ENCODE measurements at regions not wholly inside any gene's neighbourhood (a gene's known extent, or its start where the extent isn't known, plus 50 kb on each side); places are given as distances from the start of the nearest gene placed in this dataset.

GRCh38 chr2:11006191-11006590 lies 94.5 kb downstream of the KCNF1 start:
- Histone ChIP-seq H3K4me1 (ENCODE audit: control insufficient read depth in 1 of 2, insufficient read depth in 2 of 2, low read length in 2 of 2) (no peaks in the 10 kb centered on the region), H3K79me2 (ENCODE audit: control insufficient read depth, insufficient read depth, low read length, poor library complexity) (no peaks in the 10 kb centered on the region), H3K4me2 (ENCODE audit: low read length) (no peak overlapping the region), H4K8ac (ENCODE audit: low read depth, low read length) (no peak overlapping the region), H2BK12ac (ENCODE audit: low read length) (no peak overlapping the region), H3K9me3 (ENCODE audit: insufficient read depth, low read depth, low read length) (peaks cover 5% of the 10 kb centered on the region), H3K14ac (ENCODE audit: low read length) (no peak overlapping the region), H4K91ac (ENCODE audit: low read depth, low read length) (no peak overlapping the region), H3K9ac (ENCODE audit: low read length) (no peak overlapping the region), H3K79me1 (ENCODE audit: low read length) (no peaks in the 10 kb centered on the region), H3K27ac (ENCODE audit: low read depth, low read length) (no peak overlapping the region), H2AFZ (ENCODE audit: insufficient read depth, low read length, poor library complexity) (no peak overlapping the region), H2BK5ac (ENCODE audit: low read depth, low read length, poor library complexity) (no peak overlapping the region), H4K12ac (ENCODE audit: low read depth, low read length) (no peak overlapping the region), H3K18ac (ENCODE audit: low read length) (no peak overlapping the region), H3K23ac (ENCODE audit: low read length) (no peak overlapping the region), H3K4ac (ENCODE audit: low read depth, low read length) (no peak overlapping the region), H2BK120ac (ENCODE audit: insufficient read depth, low read length, poor library complexity) (no peak overlapping the region), H3K36me3 (ENCODE audit: control insufficient read depth in 1 of 2, insufficient read depth in 2 of 2, low read length in 2 of 2) (no peaks in the 10 kb centered on the region), H2AK5ac (ENCODE audit: low read length) (no peak overlapping the region), H3K27me3 (ENCODE audit: insufficient read depth, low read length) (no peaks in the 10 kb centered on the region), H3K4me3 (ENCODE audit: low read depth, low read length) (no peak overlapping the region)
- WGBS (ENCODE audit: extremely low coverage, insufficient coverage, insufficient read length), result no CpG with 5 or more reads among the region's 8 CpGs
- DNase-seq, result no peak

- H3K36me3 ChIP-seq (ENCODE audit: control insufficient read depth in 1 of 2, insufficient read depth in 2 of 2, low read length in 2 of 2), result no peaks in the 10 kb centered on the region
- H2BK12ac ChIP-seq (ENCODE audit: low read length), result no peak overlapping the region
- H3K4ac ChIP-seq (ENCODE audit: low read depth, low read length), result no peak overlapping the region
- no peak overlapping the region for H4K91ac ChIP-seq (ENCODE audit: low read depth, low read length)
- no peak overlapping the region for H3K14ac ChIP-seq (ENCODE audit: low read length)
- no peaks in the 10 kb centered on the region for H3K79me2 ChIP-seq (ENCODE audit: control insufficient read depth, insufficient read depth, low read length, poor library complexity)
- H2AK5ac ChIP-seq (ENCODE audit: low read length), result no peak overlapping the region
- no peaks in the 10 kb centered on the region for H3K79me1 ChIP-seq (ENCODE audit: low read length)
- no peak overlapping the region for H4K8ac ChIP-seq (ENCODE audit: low read depth, low read length)
- H3K23ac ChIP-seq (ENCODE audit: low read length), result no peak overlapping the region
- no peak overlapping the region for H3K9ac ChIP-seq (ENCODE audit: low read length)
- no peak overlapping the region for H2BK5ac ChIP-seq (ENCODE audit: low read depth, low read length, poor library complexity)
- no peak for DNase-seq
- no peak overlapping the region for H3K4me2 ChIP-seq (ENCODE audit: low read length)
- peaks cover 13% of the 10 kb centered on the region for H3K9me3 ChIP-seq (ENCODE audit: insufficient read depth, low read depth, low read length)
- no peaks in the 10 kb centered on the region for H3K27me3 ChIP-seq (ENCODE audit: insufficient read depth, low read length)
- H3K27ac ChIP-seq (ENCODE audit: low read depth, low read length), result no peak overlapping the region
- no CpG with 5 or more reads among the region's 18 CpGs for WGBS (ENCODE audit: extremely low coverage, insufficient coverage, insufficient read length)
- no peaks in the 10 kb centered on the region for H3K4me1 ChIP-seq (ENCODE audit: control insufficient read depth in 1 of 2, insufficient read depth in 2 of 2, low read length in 2 of 2)
- no peak overlapping the region for H3K4me3 ChIP-seq (ENCODE audit: low read depth, low read length)
- H2BK120ac ChIP-seq (ENCODE audit: insufficient read depth, low read length, poor library complexity), result no peak overlapping the region
- no peak overlapping the region for H3K18ac ChIP-seq (ENCODE audit: low read length)
- no peak overlapping the region for H2AFZ ChIP-seq (ENCODE audit: insufficient read depth, low read length, poor library complexity)
- no peak overlapping the region for H4K12ac ChIP-seq (ENCODE audit: low read depth, low read length)
Observed at GRCh38 chr2:11007331-11008264, 95.9 kb downstream of the KCNF1 start.

GRCh38 chr2:11008773-11009172 lies 97.0 kb downstream of the KCNF1 start:
- Histone ChIP-seq H4K91ac (ENCODE audit: low read depth, low read length) (no peak overlapping the region), H3K79me2 (ENCODE audit: control insufficient read depth, insufficient read depth, low read length, poor library complexity) (no peaks in the 10 kb centered on the region), H2AK5ac (ENCODE audit: low read length) (no peak overlapping the region), H3K9ac (ENCODE audit: low read length) (no peak overlapping the region), H2BK120ac (ENCODE audit: insufficient read depth, low read length, poor library complexity) (no peak overlapping the region), H3K9me3 (ENCODE audit: insufficient read depth, low read depth, low read length) (peaks cover 15% of the 10 kb centered on the region), H3K18ac (ENCODE audit: low read length) (no peak overlapping the region), H2BK5ac (ENCODE audit: low read depth, low read length, poor library complexity) (no peak overlapping the region), H3K4me2 (ENCODE audit: low read length) (no peak overlapping the region), H3K23ac (ENCODE audit: low read length) (no peak overlapping the region), H3K4ac (ENCODE audit: low read depth, low read length) (no peak overlapping the region), H3K27me3 (ENCODE audit: insufficient read depth, low read length) (no peaks in the 10 kb centered on the region), H3K36me3 (ENCODE audit: control insufficient read depth in 1 of 2, insufficient read depth in 2 of 2, low read length in 2 of 2) (no peaks in the 10 kb centered on the region), H3K4me3 (ENCODE audit: low read depth, low read length) (no peak overlapping the region), H3K4me1 (ENCODE audit: control insufficient read depth in 1 of 2, insufficient read depth in 2 of 2, low read length in 2 of 2) (no peaks in the 10 kb centered on the region), H2AFZ (ENCODE audit: insufficient read depth, low read length, poor library complexity) (no peak overlapping the region), H3K79me1 (ENCODE audit: low read length) (no peaks in the 10 kb centered on the region), H2BK12ac (ENCODE audit: low read length) (no peak overlapping the region), H4K8ac (ENCODE audit: low read depth, low read length) (no peak overlapping the region), H4K12ac (ENCODE audit: low read depth, low read length) (no peak overlapping the region), H3K27ac (ENCODE audit: low read depth, low read length) (no peak overlapping the region), H3K14ac (ENCODE audit: low read length) (no peak overlapping the region)
- no peak for DNase-seq
- no CpG with 5 or more reads among the region's 4 CpGs for WGBS (ENCODE audit: extremely low coverage, insufficient coverage, insufficient read length)

- no peak overlapping the region for H3K4me2 ChIP-seq (ENCODE audit: low read length)
- H3K79me1 ChIP-seq (ENCODE audit: low read length), result no peaks in the 10 kb centered on the region
- H3K4me1 ChIP-seq (ENCODE audit: control insufficient read depth in 1 of 2, insufficient read depth in 2 of 2, low read length in 2 of 2), result no peaks in the 10 kb centered on the region
- H3K14ac ChIP-seq (ENCODE audit: low read length), result no peak overlapping the region
- H3K79me2 ChIP-seq (ENCODE audit: control insufficient read depth, insufficient read depth, low read length, poor library complexity), result no peaks in the 10 kb centered on the region
- H3K27ac ChIP-seq (ENCODE audit: low read depth, low read length), result no peak overlapping the region
- no peak overlapping the region for H2AFZ ChIP-seq (ENCODE audit: insufficient read depth, low read length, poor library complexity)
- H2BK5ac ChIP-seq (ENCODE audit: low read depth, low read length, poor library complexity), result no peak overlapping the region
- no peak overlapping the region for H4K91ac ChIP-seq (ENCODE audit: low read depth, low read length)
- no peak overlapping the region for H2BK12ac ChIP-seq (ENCODE audit: low read length)
- H4K12ac ChIP-seq (ENCODE audit: low read depth, low read length), result no peak overlapping the region
- H3K9ac ChIP-seq (ENCODE audit: low read length), result no peak overlapping the region
- no CpG with 5 or more reads among the region's 3 CpGs for WGBS (ENCODE audit: extremely low coverage, insufficient coverage, insufficient read length)
- DNase-seq, result no peak
- H3K4ac ChIP-seq (ENCODE audit: low read depth, low read length), result no peak overlapping the region
- no peaks in the 10 kb centered on the region for H3K36me3 ChIP-seq (ENCODE audit: control insufficient read depth in 1 of 2, insufficient read depth in 2 of 2, low read length in 2 of 2)
- H3K18ac ChIP-seq (ENCODE audit: low read length), result no peak overlapping the region
- no peak overlapping the region for H3K23ac ChIP-seq (ENCODE audit: low read length)
- H3K27me3 ChIP-seq (ENCODE audit: insufficient read depth, low read length), result no peaks in the 10 kb centered on the region
- no peak overlapping the region for H2BK120ac ChIP-seq (ENCODE audit: insufficient read depth, low read length, poor library complexity)
- H2AK5ac ChIP-seq (ENCODE audit: low read length), result no peak overlapping the region
- H3K4me3 ChIP-seq (ENCODE audit: low read depth, low read length), result no peak overlapping the region
- no peak overlapping the region for H4K8ac ChIP-seq (ENCODE audit: low read depth, low read length)
- H3K9me3 ChIP-seq (ENCODE audit: insufficient read depth, low read depth, low read length), result peaks cover 15% of the 10 kb centered on the region
Observed at GRCh38 chr2:11009176-11009575, 97.4 kb downstream of the KCNF1 start.

All from trophoblast cell (in vitro differentiated cells and primary cell).